ENCODE measurements at regions not wholly inside any gene's neighbourhood (a gene's known extent, or its start where the extent isn't known, plus 50 kb on each side); places are given as distances from the start of the nearest gene placed in this dataset.

DNA sequence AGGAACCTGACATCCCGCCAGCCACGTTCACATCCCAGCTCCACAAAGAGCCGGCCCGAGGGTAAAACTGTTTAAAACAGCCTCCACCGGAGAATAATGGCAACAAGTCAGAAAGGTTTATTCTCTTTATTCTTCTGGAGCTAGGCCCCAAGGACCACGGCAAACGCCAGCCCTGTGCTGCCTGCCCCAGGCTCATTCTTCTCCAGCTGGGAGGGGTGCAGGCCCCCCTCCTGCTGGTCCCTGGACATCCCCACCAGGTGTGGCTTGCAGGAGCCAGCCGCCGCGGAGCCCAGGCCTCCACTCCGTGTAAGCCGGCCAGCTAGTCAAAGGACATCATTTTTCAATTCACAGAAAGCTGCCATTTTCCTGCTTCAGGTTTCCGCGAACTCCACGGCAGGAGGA, 65.8 kb upstream of the SALL3 start:
- H3K9ac ChIP-seq (ENCODE audit: low read depth, low read length) = no peak overlapping the region
- no peaks in the 10 kb centered on the region for H3K36me3 ChIP-seq (ENCODE audit: insufficient read depth, low read depth, low read length)
- H3K4me3 ChIP-seq (ENCODE audit: low read length) = no peak overlapping the region
- no peak overlapping the region for H3K27ac ChIP-seq (ENCODE audit: low read length)
- no peaks in the 10 kb centered on the region for H3K4me1 ChIP-seq (ENCODE audit: insufficient read depth, low read length)
- H3K27me3 ChIP-seq (ENCODE audit: insufficient read depth, low read length) = no peaks in the 10 kb centered on the region
- H3K9me3 ChIP-seq (ENCODE audit: insufficient read depth, low read depth, low read length) = no peaks in the 10 kb centered on the region

- Histone ChIP-seq H3K9me3 (ENCODE audit: insufficient read depth, low read depth, low read length) (no peaks in the 10 kb centered on the region), H3K27me3 (ENCODE audit: insufficient read depth, low read length) (no peaks in the 10 kb centered on the region), H3K4me1 (ENCODE audit: insufficient read depth, low read length) (no peaks in the 10 kb centered on the region), H3K36me3 (ENCODE audit: insufficient read depth, low read depth, low read length) (no peaks in the 10 kb centered on the region), H3K9ac (ENCODE audit: low read depth, low read length) (no peak overlapping the region), H3K4me3 (ENCODE audit: low read length) (no peak overlapping the region), H3K27ac (ENCODE audit: low read length) (no peak overlapping the region)
These were observed 65.2 kb upstream of the SALL3 start for GRCh38 chr18:78914249-78914935.

- Histone ChIP-seq H3K4me3 (ENCODE audit: low read length) (no peak overlapping the region), H3K9ac (ENCODE audit: low read depth, low read length) (no peak overlapping the region), H3K9me3 (ENCODE audit: insufficient read depth, low read depth, low read length) (no peaks in the 10 kb centered on the region), H3K27me3 (ENCODE audit: insufficient read depth, low read length) (no peaks in the 10 kb centered on the region), H3K4me1 (ENCODE audit: insufficient read depth, low read length) (0 out of 2 replicates have a peak, but pooled peaks cover 3% of the 10 kb centered on the region), H3K36me3 (ENCODE audit: insufficient read depth, low read depth, low read length) (no peaks in the 10 kb centered on the region), H3K27ac (ENCODE audit: low read length) (no peak overlapping the region)
These were observed 64.1 kb upstream of the SALL3 start for GRCh38 chr18:78915446-78916008.

DNA sequence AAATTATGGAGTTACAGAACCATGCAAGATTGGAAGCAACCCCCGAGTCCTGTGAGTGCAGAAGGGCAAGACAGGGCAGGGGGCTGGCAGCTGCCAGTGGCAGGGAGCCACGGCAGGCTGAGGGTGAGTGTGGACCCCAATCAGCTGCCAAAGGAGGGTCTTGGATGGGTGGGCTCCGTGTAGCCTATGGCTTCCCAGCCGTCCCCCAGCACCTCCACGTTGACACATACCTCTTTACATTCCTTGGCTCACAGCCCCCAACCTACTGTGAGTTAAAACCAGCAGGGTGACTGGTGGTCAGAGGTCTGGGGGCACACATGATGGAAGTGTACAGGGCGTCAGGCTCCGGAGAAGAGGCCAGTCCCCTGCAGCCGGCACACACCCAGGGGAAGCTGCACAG, 60.9 kb upstream of the SALL3 start:
- no peaks in the 10 kb centered on the region for H3K36me3 ChIP-seq (ENCODE audit: insufficient read depth, low read depth, low read length)
- no peaks in the 10 kb centered on the region for H3K27me3 ChIP-seq (ENCODE audit: insufficient read depth, low read length)
- no peaks in the 10 kb centered on the region for H3K9me3 ChIP-seq (ENCODE audit: insufficient read depth, low read depth, low read length)
- H3K9ac ChIP-seq (ENCODE audit: low read depth, low read length) = no peak overlapping the region
- H3K4me1 ChIP-seq (ENCODE audit: insufficient read depth, low read length) = 0 out of 2 replicates have a peak, but pooled peaks cover 3% of the 10 kb centered on the region
- no peak overlapping the region for H3K27ac ChIP-seq (ENCODE audit: low read length)
- no peak overlapping the region for H3K4me3 ChIP-seq (ENCODE audit: low read length)

GRCh38 chr18:78919956-78920355, 59.7 kb upstream of the SALL3 start:
- Histone ChIP-seq H3K4me1 (ENCODE audit: insufficient read depth, low read length) (0 out of 2 replicates have a peak, but pooled peaks cover 3% of the 10 kb centered on the region), H3K9ac (ENCODE audit: low read depth, low read length) (no peak overlapping the region)

GRCh38 chr18:78920456-78921138, 59.0 kb upstream of the SALL3 start:
- Histone ChIP-seq H3K4me1 (ENCODE audit: insufficient read depth, low read length) (0 out of 2 replicates have a peak, but pooled peaks cover 3% of the 10 kb centered on the region), H3K36me3 (ENCODE audit: insufficient read depth, low read depth, low read length) (no peaks in the 10 kb centered on the region), H3K9me3 (ENCODE audit: insufficient read depth, low read depth, low read length) (no peaks in the 10 kb centered on the region), H3K27me3 (ENCODE audit: insufficient read depth, low read length) (no peaks in the 10 kb centered on the region), H3K9ac (ENCODE audit: low read depth, low read length) (no peak overlapping the region), H3K4me3 (ENCODE audit: low read length) (no peak overlapping the region), H3K27ac (ENCODE audit: low read length) (no peak overlapping the region)

More at GRCh38 chr18:78919956-78920355, 59.7 kb upstream of the SALL3 start:
- Histone ChIP-seq H3K27me3 (ENCODE audit: insufficient read depth, low read length) (no peaks in the 10 kb centered on the region), H3K36me3 (ENCODE audit: insufficient read depth, low read depth, low read length) (no peaks in the 10 kb centered on the region), H3K27ac (ENCODE audit: low read length) (no peak overlapping the region), H3K4me3 (ENCODE audit: low read length) (no peak overlapping the region), H3K9me3 (ENCODE audit: insufficient read depth, low read depth, low read length) (no peaks in the 10 kb centered on the region)

- Histone ChIP-seq H3K4me1 (ENCODE audit: insufficient read depth, low read length) (0 out of 2 replicates have a peak, but pooled peaks cover 3% of the 10 kb centered on the region), H3K27ac (ENCODE audit: low read length) (no peak overlapping the region), H3K4me3 (ENCODE audit: low read length) (no peak overlapping the region), H3K36me3 (ENCODE audit: insufficient read depth, low read depth, low read length) (no peaks in the 10 kb centered on the region), H3K27me3 (ENCODE audit: insufficient read depth, low read length) (no peaks in the 10 kb centered on the region), H3K9me3 (ENCODE audit: insufficient read depth, low read depth, low read length) (no peaks in the 10 kb centered on the region), H3K9ac (ENCODE audit: low read depth, low read length) (no peak overlapping the region)
These were observed 56.8 kb upstream of the SALL3 start for GRCh38 chr18:78922856-78923255.

GRCh38 chr18:78924301-78924700, 55.3 kb upstream of the SALL3 start:
- H3K36me3 ChIP-seq (ENCODE audit: insufficient read depth, low read depth, low read length) = no peaks in the 10 kb centered on the region
- H3K4me1 ChIP-seq (ENCODE audit: insufficient read depth, low read length) = 0 out of 2 replicates have a peak, but pooled peaks cover 3% of the 10 kb centered on the region
- H3K9me3 ChIP-seq (ENCODE audit: insufficient read depth, low read depth, low read length) = no peaks in the 10 kb centered on the region
- H3K27me3 ChIP-seq (ENCODE audit: insufficient read depth, low read length) = no peaks in the 10 kb centered on the region
- no peak overlapping the region for H3K27ac ChIP-seq (ENCODE audit: low read length)
- H3K4me3 ChIP-seq (ENCODE audit: low read length) = no peak overlapping the region
- H3K9ac ChIP-seq (ENCODE audit: low read depth, low read length) = no peak overlapping the region

DNA sequence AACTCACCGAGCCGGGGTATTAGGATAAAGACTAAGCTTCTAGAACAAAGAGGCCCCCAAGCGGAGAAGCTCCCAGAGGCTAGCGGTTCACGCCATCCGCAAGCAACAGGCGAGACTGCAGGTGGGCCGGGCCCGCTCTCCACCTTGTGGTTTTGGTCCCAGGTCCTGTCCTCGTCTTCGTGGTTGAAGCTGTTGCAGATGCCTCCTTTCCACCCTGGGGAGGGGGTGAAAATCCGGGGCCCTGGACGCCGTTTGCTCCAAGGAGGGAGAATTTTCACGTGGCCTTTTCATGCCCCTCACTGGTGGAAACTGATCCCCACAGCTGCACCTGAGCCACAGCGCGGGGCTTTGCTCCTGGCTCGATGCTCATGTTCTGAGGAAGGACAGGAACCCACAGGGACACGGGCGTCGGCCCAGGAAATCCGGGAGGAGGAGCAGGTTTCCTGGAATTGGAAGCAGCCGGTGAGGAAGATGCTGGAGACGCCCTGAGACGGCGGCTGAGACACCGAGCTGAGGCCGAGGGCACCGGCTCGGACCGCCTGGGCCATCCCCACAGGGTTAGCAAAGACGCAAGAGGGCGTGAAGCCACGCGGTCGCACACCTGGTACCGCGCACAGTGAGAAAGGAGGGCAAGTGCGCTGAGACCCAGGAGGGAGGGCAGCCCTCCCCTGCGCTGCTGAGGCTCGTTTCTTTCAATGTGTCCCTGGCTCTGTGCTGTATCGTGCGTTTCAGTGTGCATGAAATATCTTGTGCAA, 54.7 kb upstream of the SALL3 start:
- H3K4me3 ChIP-seq (ENCODE audit: low read length) = no peak overlapping the region
- H3K36me3 ChIP-seq (ENCODE audit: insufficient read depth, low read depth, low read length) = no peaks in the 10 kb centered on the region
- H3K9ac ChIP-seq (ENCODE audit: low read depth, low read length) = no peak overlapping the region
- no peaks in the 10 kb centered on the region for H3K9me3 ChIP-seq (ENCODE audit: insufficient read depth, low read depth, low read length)
- 0 out of 2 replicates have a peak, but pooled peaks cover 1% of the 10 kb centered on the region for H3K4me1 ChIP-seq (ENCODE audit: insufficient read depth, low read length)
- no peak overlapping the region for H3K27ac ChIP-seq (ENCODE audit: low read length)
- H3K27me3 ChIP-seq (ENCODE audit: insufficient read depth, low read length) = no peaks in the 10 kb centered on the region

DNA sequence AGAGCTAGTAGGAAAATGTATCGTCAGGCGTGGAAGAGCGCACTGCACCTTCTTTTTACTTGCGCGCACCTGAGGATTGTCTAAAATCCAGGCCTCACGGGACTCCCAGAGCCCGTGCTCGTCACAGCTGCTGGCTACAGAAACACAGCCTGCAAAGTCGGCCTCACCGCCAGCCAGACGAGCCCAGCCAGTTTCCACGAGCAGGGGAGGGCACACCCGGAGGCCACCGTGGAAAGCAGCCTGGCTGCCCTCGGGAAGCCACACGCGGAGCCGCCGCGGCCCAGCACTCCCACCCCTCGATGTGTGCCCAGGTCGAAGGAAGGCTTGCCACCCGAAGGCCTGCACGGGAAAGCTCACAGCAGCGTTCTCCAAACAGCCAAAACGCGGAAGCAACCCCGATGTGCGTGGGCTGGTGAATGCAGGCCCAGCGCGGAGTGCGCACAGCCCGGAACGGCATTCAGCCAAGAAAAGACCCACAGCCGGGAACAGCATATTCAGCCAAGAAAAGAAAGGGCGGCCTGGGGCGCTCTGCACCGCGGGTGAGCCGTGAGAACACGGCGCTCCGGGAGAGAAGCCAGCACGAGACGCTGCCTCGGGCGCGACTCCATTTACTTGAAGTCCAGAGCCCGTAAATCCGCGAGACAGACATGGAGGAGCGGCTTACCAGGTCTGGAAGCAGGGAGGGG, 53.9 kb upstream of the SALL3 start:
- H3K27ac ChIP-seq (ENCODE audit: low read length) = no peak overlapping the region
- H3K27me3 ChIP-seq (ENCODE audit: insufficient read depth, low read length) = no peaks in the 10 kb centered on the region

GRCh38 chr18:78926243-78926615, 53.4 kb upstream of the SALL3 start:
- no peak overlapping the region for H3K27ac ChIP-seq (ENCODE audit: low read length)
- no peak overlapping the region for H3K4me3 ChIP-seq (ENCODE audit: low read length)
- H3K9me3 ChIP-seq (ENCODE audit: insufficient read depth, low read depth, low read length) = no peaks in the 10 kb centered on the region
- no peaks in the 10 kb centered on the region for H3K4me1 ChIP-seq (ENCODE audit: insufficient read depth, low read length)
- H3K9ac ChIP-seq (ENCODE audit: low read depth, low read length) = no peak overlapping the region
- no peaks in the 10 kb centered on the region for H3K36me3 ChIP-seq (ENCODE audit: insufficient read depth, low read depth, low read length)
- H3K27me3 ChIP-seq (ENCODE audit: insufficient read depth, low read length) = no peaks in the 10 kb centered on the region

More for the DNA sequence above, 53.9 kb upstream of the SALL3 start:
- no peaks in the 10 kb centered on the region for H3K9me3 ChIP-seq (ENCODE audit: insufficient read depth, low read depth, low read length)
- H3K36me3 ChIP-seq (ENCODE audit: insufficient read depth, low read depth, low read length) = no peaks in the 10 kb centered on the region
- H3K4me3 ChIP-seq (ENCODE audit: low read length) = no peak overlapping the region
- no peak overlapping the region for H3K9ac ChIP-seq (ENCODE audit: low read depth, low read length)
- H3K4me1 ChIP-seq (ENCODE audit: insufficient read depth, low read length) = no peaks in the 10 kb centered on the region
